Stimulated activated effector memory CD8-positive, alpha-beta T cell treated with anti-CD3 and anti-CD28 coated beads, Interleukin-12 subunit alpha, Interleukin-12 subunit beta, amount 100 ng/mL, for 72 hours (primary cell): ENCODE measurements at regions not wholly inside any gene's neighbourhood (a gene's known extent, or its start where the extent isn't known, plus 50 kb on each side); places are given as distances from the start of the nearest gene placed in this dataset.
"Not testable (repeated sequence)": the region's sequence is repeated elsewhere in the genome, so short reads cannot be mapped to it uniquely, and the experiment has no call there.

Source experiments
- ATAC-seq: fragments of 150-1000 bp; cut with Tn5 transposase; 2 replicates; pipeline ENCODE4 v1.10.0; 2021
- DNase-seq, 2 donors: peaks; one replicate each; pipeline ENCODE4 v3.0.0; 2021 to 2022; ENCODE audit warnings: low spot score in 2 of 2
- H3K27ac Mint-ChIP-seq: one replicate; pipeline ENCODE4 v1.8.0; 2022; ENCODE audit warnings: mild to moderate bottlenecking, mixed read lengths
- H3K36me3 Mint-ChIP-seq: one replicate; pipeline ENCODE4 v1.8.0; 2022; ENCODE audit warnings: mild to moderate bottlenecking, mixed read lengths
- H3K4me1 Mint-ChIP-seq: one replicate; pipeline ENCODE4 v1.8.0; 2022; ENCODE audit warnings: mixed read lengths
- H3K4me3 Mint-ChIP-seq: one replicate; pipeline ENCODE4 v1.8.0; 2022; ENCODE audit warnings: mild to moderate bottlenecking, mixed read lengths
- H3K9me3 Mint-ChIP-seq: one replicate; pipeline ENCODE4 v1.8.0; 2022; ENCODE audit warnings: mixed read lengths

DNA sequence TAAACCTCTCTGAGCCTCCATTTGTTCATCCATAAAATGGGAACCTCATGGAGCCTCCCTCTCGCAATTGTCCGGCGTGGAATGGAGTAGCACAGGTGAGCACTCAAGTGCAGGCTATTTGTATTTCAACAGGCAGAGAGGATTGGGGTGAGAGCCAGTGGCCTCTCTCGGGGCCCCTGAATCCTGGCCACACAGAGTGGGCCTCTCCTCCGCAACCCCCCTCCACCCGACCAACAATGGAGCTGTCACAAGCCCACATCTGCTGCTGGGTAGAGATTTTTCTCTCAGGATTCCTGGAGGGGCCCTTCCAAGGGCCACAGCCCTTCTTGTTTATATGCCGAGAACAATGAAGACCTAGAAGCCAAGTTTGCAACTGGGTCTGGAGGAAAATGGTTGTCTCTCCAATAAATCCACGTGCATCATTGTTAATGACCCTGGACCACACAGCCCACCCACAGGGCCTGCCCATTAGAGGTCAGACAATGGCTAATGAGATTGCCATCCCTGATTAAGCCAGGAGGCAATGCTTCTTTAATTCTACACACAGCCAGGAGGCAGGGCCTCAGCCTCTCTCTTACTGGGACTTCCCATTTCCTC is 233.0 kb downstream of the ANKRD60 start:
- Mint-ChIP-seq H3K27ac (no peak overlapping the region), H3K36me3 (no peaks in the 10 kb centered on the region), H3K9me3 (no peaks in the 10 kb centered on the region), H3K4me3 (no peak overlapping the region), H3K4me1 (no peaks in the 10 kb centered on the region)
- ATAC-seq (no peak), DNase-seq (no peak)

- no peaks in the 10 kb centered on the region for H3K4me1 Mint-ChIP-seq
- no peaks in the 10 kb centered on the region for H3K36me3 Mint-ChIP-seq
- no peak overlapping the region for H3K27ac Mint-ChIP-seq
- no peaks in the 10 kb centered on the region for H3K9me3 Mint-ChIP-seq
- H3K4me3 Mint-ChIP-seq = no peak overlapping the region
- no peak for DNase-seq
- no peak for ATAC-seq
Observed at GRCh38 chr20:57993716-57994431, 234.6 kb downstream of the ANKRD60 start.

DNA sequence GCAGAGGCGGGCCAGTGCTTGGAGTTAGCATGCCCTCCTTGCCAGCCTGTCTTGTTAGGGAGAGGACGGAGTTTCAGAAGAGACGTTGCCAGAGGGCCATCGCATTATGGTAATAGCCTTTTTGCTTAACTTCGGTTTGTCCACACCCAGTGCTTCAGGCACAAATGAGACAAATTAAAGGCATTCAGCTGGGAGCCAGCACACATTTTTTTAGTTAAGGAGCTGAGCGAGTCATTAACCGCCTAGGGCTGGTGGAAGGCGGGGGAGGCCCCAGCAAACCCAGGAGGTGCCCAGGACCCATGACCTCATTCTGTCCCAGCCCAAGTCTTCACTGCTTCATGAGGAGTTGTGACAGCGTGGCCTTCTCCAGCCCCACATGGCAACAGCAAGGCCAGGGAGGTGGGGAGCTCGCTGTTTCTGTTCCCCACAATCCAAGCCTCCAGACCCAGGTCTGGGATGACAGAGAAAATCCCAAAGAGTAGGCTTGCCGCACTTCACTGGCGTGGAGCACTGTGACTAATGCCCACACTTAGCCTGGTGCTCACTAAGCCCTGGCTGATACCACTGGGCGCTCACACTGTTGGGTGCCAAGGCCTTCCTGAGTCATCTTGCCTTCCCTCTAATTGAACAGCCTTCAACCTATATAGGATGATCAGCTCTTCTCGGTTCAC is 237.1 kb downstream of the ANKRD60 start:
- no peaks in the 10 kb centered on the region for H3K9me3 Mint-ChIP-seq
- no peaks in the 10 kb centered on the region for H3K36me3 Mint-ChIP-seq
- no peak for DNase-seq
- ATAC-seq = peak; percentile 76
- H3K4me3 Mint-ChIP-seq = no peak overlapping the region
- no peak overlapping the region for H3K27ac Mint-ChIP-seq
- H3K4me1 Mint-ChIP-seq = no peaks in the 10 kb centered on the region

GRCh38 chr20:57990396-57990987 is 238.0 kb downstream of the ANKRD60 start:
- ATAC-seq (no peak), DNase-seq (no peak)
- no peaks in the 10 kb centered on the region for H3K4me1 Mint-ChIP-seq
- no peak overlapping the region for H3K27ac Mint-ChIP-seq
- no peak overlapping the region for H3K4me3 Mint-ChIP-seq
- H3K36me3 Mint-ChIP-seq = no peaks in the 10 kb centered on the region
- H3K9me3 Mint-ChIP-seq = no peaks in the 10 kb centered on the region

- Mint-ChIP-seq H3K4me1 (no peaks in the 10 kb centered on the region), H3K27ac (no peak overlapping the region), H3K9me3 (no peaks in the 10 kb centered on the region), H3K4me3 (no peak overlapping the region), H3K36me3 (no peaks in the 10 kb centered on the region)
- ATAC-seq (no peak), DNase-seq (no peak)
Observed at GRCh38 chr20:57988828-57989227, 239.6 kb downstream of the ANKRD60 start.

- no peak for DNase-seq
- no peaks in the 10 kb centered on the region for H3K9me3 Mint-ChIP-seq
- ATAC-seq = no peak
- no peak overlapping the region for H3K4me3 Mint-ChIP-seq
- no peaks in the 10 kb centered on the region for H3K4me1 Mint-ChIP-seq
- H3K27ac Mint-ChIP-seq = no peak overlapping the region
- H3K36me3 Mint-ChIP-seq = no peaks in the 10 kb centered on the region
Observed at GRCh38 chr20:57988422-57988821, 240.0 kb downstream of the ANKRD60 start.

DNA sequence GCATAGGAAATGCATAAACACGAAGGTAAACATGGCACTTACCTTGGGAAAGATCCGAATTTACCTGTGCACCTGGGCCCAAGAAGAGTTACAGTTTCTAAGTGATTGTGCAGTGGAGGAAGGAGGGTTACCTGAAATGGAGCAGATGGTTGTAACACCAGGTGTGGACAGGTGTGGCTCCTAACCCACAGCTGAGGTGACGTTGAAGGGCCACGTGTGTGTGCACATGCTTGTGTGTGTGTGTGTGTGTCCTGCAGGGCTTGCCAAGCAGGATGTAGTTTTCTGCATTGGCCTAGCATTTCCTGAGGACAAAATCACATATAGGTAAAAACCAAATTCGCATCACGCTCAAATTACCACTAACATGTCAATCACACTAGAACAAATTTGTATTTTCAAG is 240.8 kb downstream of the ANKRD60 start:
- H3K4me3 Mint-ChIP-seq = no peak overlapping the region
- H3K27ac Mint-ChIP-seq = no peak overlapping the region
- no peaks in the 10 kb centered on the region for H3K36me3 Mint-ChIP-seq
- H3K9me3 Mint-ChIP-seq = no peaks in the 10 kb centered on the region
- no peak for DNase-seq
- no peak for ATAC-seq
- H3K4me1 Mint-ChIP-seq = no peaks in the 10 kb centered on the region

- H3K36me3 Mint-ChIP-seq = no peaks in the 10 kb centered on the region
- no peaks in the 10 kb centered on the region for H3K9me3 Mint-ChIP-seq
- DNase-seq (no peak), ATAC-seq (no peak)
- H3K4me1 Mint-ChIP-seq = no peaks in the 10 kb centered on the region
- H3K4me3 Mint-ChIP-seq = no peak overlapping the region
- H3K27ac Mint-ChIP-seq = no peak overlapping the region
Observed at GRCh38 chr20:57986666-57987065, 241.8 kb downstream of the ANKRD60 start.

GRCh38 chr20:57985278-57985677 is 243.2 kb downstream of the ANKRD60 start:
- no peaks in the 10 kb centered on the region for H3K9me3 Mint-ChIP-seq

GRCh38 chr20:57983082-57983481 is 245.4 kb downstream of the ANKRD60 start:
- Mint-ChIP-seq H3K4me3 (no peak overlapping the region), H3K27ac (no peak overlapping the region)

More at GRCh38 chr20:57985278-57985677, 243.2 kb downstream of the ANKRD60 start:
- Mint-ChIP-seq H3K27ac (no peak overlapping the region), H3K36me3 (no peaks in the 10 kb centered on the region), H3K4me3 (no peak overlapping the region), H3K4me1 (no peaks in the 10 kb centered on the region)
- DNase-seq (no peak), ATAC-seq (no peak)

GRCh38 chr20:57980506-57980905 is 247.9 kb downstream of the ANKRD60 start:
- DNase-seq = no peak
- no peaks in the 10 kb centered on the region for H3K36me3 Mint-ChIP-seq
- H3K4me1 Mint-ChIP-seq = no peaks in the 10 kb centered on the region
- no peak for ATAC-seq
- H3K9me3 Mint-ChIP-seq = no peaks in the 10 kb centered on the region
- H3K4me3 Mint-ChIP-seq = no peak overlapping the region
- H3K27ac Mint-ChIP-seq = no peak overlapping the region

More at GRCh38 chr20:57983082-57983481, 245.4 kb downstream of the ANKRD60 start:
- ATAC-seq (no peak), DNase-seq (no peak)
- Mint-ChIP-seq H3K9me3 (no peaks in the 10 kb centered on the region), H3K36me3 (no peaks in the 10 kb centered on the region), H3K4me1 (no peaks in the 10 kb centered on the region)

- Mint-ChIP-seq H3K4me1 (no peaks in the 10 kb centered on the region), H3K9me3 (peaks cover 6% of the 10 kb centered on the region), H3K4me3 (no peak overlapping the region), H3K27ac (no peak overlapping the region), H3K36me3 (peaks cover 9% of the 10 kb centered on the region)
- DNase-seq (no peak), ATAC-seq (no peak)
Observed at GRCh38 chr20:57977569-57977968, 250.9 kb downstream of the ANKRD60 start.

- ATAC-seq (no peak), DNase-seq (no peak)
- no peak overlapping the region for H3K27ac Mint-ChIP-seq
- H3K4me1 Mint-ChIP-seq = no peaks in the 10 kb centered on the region
- H3K4me3 Mint-ChIP-seq = no peak overlapping the region
- H3K36me3 Mint-ChIP-seq = peaks cover 9% of the 10 kb centered on the region
- peaks cover 6% of the 10 kb centered on the region for H3K9me3 Mint-ChIP-seq
Observed at GRCh38 chr20:57977141-57977540, 251.3 kb downstream of the ANKRD60 start.

DNA sequence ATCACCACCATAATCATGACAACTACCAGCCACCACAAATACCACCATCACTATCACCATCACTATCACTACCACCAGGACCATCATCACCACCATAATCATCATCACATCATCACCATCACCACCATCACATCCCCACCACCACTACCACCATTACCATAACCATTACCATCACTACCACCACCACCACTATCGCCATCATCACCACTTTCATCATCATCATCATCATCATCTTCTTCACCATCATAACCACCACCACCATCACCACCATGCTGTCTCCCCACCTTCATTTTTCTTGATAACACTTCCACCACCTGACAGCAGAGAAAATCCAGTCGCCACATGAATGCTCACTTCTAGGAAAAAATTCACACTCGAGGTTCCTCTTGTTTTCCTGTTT is 253.6 kb downstream of the ANKRD60 start:
- peaks cover 6% of the 10 kb centered on the region for H3K9me3 Mint-ChIP-seq
- no peaks in the 10 kb centered on the region for H3K4me1 Mint-ChIP-seq
- H3K27ac Mint-ChIP-seq = no peak overlapping the region
- H3K36me3 Mint-ChIP-seq = peaks cover 9% of the 10 kb centered on the region
- DNase-seq (no peak), ATAC-seq (no peak)
- H3K4me3 Mint-ChIP-seq = no peak overlapping the region

GRCh38 chr20:57973886-57974285 is 254.6 kb downstream of the ANKRD60 start:
- Mint-ChIP-seq H3K27ac (no peak overlapping the region), H3K36me3 (peaks cover 9% of the 10 kb centered on the region), H3K4me3 (no peak overlapping the region), H3K4me1 (no peaks in the 10 kb centered on the region), H3K9me3 (peaks cover 6% of the 10 kb centered on the region)
- no peak for ATAC-seq
- no peak for DNase-seq

DNA sequence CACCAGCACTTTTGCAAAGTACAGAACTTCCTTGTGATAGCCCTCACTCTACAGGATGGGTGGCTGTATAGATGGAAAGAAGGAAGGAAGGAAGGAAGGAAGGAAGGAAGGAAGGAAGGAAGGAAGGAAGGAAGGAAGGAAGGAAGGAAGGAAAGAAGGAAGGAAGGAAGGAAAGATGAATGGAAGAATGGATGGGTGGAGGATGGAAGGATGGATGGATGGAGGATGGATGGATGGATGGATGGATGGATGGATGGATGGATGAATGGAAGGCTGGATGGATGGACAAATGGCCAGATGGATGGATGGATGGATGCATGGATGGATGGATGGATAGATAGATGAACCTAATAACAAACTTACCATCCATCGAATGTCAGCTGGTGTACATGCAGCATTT is 256.9 kb downstream of the ANKRD60 start:
- not testable (repeated sequence) for ATAC-seq, H3K4me1 Mint-ChIP-seq

More for the DNA sequence above, 256.9 kb downstream of the ANKRD60 start:
- not testable (repeated sequence) for H3K9me3 Mint-ChIP-seq, H3K27ac Mint-ChIP-seq, H3K4me3 Mint-ChIP-seq, DNase-seq, H3K36me3 Mint-ChIP-seq
